GM19035 (cell line): ENCODE measurements at regions not wholly inside any gene's neighbourhood (a gene's known extent, or its start where the extent isn't known, plus 50 kb on each side); places are given as distances from the start of the nearest gene placed in this dataset.

ENCODE experiments used
- ATAC-seq: cut with Tn5 transposase; IDR thresholded peaks from one replicate; pipeline ENCODE4 v1.9.1; 2021; ENCODE audit not compliant: unreplicated experiment

DNA sequence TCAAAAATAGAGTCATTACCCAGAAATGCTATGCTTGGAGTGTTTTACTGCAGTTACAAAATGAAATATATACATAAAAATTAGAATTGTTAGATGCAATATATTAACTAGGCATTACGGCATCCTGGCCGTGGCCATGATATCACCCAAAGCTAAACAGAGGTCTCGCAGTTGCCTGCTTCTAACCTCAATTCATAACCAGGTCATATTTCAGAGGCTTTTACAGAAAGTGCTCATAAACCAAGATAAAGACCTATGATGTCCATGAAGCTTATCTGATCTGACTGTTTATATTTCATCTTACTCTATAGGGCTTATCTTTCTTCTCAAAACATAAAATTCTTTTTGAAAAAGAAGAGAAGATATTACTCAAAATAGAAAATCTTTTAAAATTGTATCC, 664.5 kb upstream of the SALL1 start:
- no peak for ATAC-seq

DNA sequence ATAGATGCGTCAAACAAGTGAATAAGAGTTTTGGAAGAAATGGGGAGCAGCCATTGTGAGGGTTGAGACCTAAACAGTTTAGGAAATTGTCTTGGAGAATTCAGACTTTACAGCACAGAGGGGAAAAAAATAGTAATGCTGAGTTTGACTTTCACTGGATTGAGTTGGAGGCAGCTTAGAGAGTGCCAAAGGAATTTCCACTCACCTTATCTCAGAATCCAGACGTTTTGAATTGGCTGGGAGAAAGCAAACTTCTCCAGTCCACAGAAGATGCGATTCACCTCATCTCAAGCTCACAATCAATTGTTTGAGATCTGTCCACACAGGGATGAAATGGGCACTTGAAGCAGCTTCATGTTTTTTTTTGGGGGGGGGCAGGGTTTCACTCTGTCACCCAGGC, 663.5 kb upstream of the SALL1 start:
- ATAC-seq = no peak

GRCh38 chr16:51813609-51814008, 662.5 kb upstream of the SALL1 start:
- no peak for ATAC-seq

- no peak for ATAC-seq
Observed at GRCh38 chr16:51812945-51813344, 661.9 kb upstream of the SALL1 start.

DNA sequence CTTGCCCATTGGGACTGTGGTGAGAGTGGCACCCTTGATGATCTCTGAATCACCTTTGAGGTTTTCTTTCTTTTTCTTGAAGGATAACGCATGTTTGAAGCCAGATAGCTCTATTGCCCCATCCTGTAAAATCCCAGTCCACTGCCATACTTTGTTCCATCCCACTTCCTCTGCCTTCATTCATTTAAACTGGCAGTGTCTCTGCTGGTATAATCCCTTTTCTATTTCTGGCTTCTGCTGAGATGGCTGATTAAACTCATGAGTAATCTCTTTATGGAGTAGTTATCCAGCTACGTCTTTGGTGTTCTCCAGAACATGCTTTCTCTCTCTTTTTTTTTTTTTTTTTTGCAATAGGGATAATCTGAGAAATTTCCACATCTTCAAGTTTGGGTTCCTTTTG, 656.5 kb upstream of the SALL1 start:
- no peak for ATAC-seq

- ATAC-seq = no peak
Observed at GRCh38 chr16:51801635-51802034, 650.6 kb upstream of the SALL1 start.

- no peak for ATAC-seq
Observed at GRCh38 chr16:51797669-51798259, 646.7 kb upstream of the SALL1 start.

GRCh38 chr16:51779240-51779639, 628.2 kb upstream of the SALL1 start:
- ATAC-seq = no peak

DNA sequence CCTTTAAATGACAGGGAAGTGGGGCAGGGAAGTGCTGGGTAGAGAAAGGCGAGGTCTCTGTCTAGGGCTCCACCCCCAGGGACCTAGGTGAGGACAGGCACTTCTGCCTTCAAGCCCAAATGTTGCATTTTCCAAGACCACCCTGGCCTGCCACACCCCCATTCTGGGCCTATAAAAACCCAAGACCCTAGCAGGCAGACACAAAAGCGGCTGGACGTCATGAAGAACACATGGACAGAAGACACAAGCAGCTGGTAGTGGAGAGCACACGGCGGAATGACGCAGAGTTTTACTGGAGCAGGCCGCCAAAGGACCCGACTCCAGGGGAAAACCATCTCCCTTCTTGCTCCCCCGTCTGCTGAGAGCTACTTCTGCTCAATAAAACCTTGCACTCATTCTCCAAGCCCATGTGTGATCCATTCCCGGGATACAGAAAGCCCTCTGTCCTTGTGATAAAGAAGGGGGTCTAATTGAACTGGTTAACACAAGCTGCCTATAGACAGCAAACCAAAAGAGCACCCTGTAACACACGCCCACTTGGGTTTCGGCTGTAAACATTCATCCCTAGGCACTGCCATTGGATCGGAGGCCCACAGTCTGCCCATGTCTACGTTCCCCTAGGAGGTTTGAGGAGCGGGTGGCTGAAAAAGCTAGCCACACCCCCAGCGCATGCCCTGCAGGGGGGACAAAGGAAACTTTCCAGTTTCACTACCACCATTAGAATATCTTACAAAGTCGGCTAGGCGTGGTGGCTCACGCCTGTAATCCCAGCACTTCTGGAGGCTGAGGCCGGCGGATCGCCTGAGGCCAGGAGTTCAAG, 622.2 kb upstream of the SALL1 start:
- no peak for ATAC-seq

GRCh38 chr16:51766739-51767138, 615.7 kb upstream of the SALL1 start:
- ATAC-seq = no peak

DNA sequence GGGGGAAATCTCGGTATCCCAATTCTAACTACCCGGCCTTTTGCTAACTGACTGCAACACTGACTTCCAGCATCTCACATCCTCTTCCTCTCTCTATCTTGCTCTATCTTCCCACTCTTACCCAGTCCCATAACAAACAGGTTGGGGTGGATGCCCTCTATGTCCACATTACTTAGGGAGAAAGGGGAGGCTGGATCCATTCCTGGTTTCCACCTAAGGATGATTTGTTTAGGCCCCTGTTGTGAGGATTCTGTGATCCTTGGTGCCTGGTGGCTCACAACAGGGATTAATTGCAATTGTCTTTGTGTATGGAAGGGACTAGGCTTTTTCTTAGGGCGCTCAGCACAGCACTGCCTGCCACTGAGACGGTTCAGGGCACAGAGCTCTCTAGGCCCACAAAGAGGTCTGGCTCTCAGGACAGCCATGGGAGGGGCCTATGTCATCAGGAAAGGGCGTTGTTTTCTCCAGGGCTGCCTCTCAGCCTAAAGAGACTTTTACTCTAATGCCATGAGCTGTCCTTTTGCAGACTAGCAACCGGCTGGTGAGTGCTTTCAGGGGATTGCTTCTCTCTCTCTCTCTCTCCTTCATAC, 612.1 kb upstream of the SALL1 start:
- ATAC-seq = no peak

- ATAC-seq = peak; percentile 93
Observed at GRCh38 chr16:51762081-51762996, 611.3 kb upstream of the SALL1 start.

DNA sequence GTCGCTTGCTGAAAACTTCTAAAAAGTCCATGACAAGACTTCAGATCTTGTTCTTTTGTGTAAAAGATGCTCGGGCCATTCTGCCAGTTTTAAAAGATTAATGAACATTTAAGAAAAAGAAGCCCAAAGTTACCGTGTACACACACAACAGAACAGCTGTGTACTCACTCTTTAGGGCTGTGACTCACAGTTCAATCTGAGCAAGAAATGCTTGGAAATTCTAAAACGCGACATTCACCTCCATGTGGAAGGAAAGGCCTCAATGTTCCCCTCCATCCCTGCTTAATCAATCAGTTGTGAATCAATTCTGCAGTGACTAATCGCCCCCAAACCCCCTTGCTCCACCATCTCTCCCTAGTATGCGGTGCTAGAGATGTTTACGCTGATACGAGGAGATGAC, 609.9 kb upstream of the SALL1 start:
- no peak for ATAC-seq

DNA sequence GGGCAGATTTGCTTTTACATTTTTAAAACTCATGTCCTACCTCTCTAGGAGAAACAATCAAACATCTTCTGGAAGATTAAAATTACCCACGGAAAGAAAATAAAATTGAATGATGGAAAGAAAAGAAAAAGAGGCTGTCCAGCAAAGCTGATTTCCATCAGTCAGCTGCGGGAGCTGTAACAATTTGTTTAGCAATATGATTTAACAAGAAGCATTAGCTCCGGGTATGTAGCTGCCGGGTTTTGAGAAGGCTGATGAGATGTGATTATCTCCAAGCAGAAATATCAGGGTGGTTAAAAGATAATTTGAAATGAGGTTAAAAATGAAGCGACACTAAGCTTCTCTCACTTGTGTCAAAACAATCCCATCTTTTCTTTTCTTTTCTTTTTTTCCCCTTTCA, 608.9 kb upstream of the SALL1 start:
- ATAC-seq = no peak

DNA sequence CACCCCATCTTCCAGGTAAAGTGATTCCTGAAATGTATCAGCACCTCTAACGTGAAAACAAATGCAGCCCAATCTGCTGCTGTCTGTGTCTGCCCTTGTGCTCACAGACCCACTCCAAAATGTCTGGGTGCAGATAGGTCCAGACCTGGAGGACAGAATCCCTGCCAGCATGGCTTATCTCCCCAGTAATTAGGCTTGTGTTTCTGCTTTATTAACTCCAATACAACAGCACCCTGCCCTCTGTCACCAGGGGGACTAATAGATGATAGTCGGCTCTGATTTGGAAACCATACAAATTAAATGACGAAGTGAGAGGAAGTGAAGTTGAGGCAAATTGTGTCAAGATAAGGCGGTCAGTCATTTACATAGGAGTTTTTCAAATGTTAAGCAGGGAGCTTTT, 608.3 kb upstream of the SALL1 start:
- ATAC-seq = no peak

DNA sequence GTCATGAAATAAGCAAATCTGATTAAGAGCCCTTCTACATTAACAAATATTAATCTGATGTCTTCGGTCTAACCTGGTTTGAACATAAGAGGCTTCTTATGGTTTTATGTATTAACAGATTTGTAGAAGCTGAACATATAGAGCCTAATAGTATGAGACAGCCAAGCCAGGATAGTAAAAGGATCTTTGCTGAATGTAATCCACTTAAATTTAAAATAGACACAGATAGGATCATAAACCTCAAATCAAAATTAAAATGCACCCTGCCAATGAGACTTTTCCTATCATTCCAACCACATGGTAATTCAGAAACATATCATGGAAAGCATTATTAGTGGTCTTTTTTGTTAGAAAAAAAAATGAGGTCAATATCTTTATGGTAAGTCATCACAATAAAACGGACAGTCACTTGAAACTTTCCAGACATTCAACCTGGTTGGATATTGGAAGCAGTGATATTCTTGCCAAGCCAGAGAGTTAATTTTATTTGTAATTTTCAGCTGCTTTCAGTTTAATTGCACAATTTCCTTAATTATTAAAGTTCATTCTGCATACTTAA, 606.9 kb upstream of the SALL1 start:
- ATAC-seq = no peak

GRCh38 chr16:51757505-51757904, 606.4 kb upstream of the SALL1 start:
- ATAC-seq = no peak

GRCh38 chr16:51757124-51757470, 606.0 kb upstream of the SALL1 start:
- no peak for ATAC-seq

DNA sequence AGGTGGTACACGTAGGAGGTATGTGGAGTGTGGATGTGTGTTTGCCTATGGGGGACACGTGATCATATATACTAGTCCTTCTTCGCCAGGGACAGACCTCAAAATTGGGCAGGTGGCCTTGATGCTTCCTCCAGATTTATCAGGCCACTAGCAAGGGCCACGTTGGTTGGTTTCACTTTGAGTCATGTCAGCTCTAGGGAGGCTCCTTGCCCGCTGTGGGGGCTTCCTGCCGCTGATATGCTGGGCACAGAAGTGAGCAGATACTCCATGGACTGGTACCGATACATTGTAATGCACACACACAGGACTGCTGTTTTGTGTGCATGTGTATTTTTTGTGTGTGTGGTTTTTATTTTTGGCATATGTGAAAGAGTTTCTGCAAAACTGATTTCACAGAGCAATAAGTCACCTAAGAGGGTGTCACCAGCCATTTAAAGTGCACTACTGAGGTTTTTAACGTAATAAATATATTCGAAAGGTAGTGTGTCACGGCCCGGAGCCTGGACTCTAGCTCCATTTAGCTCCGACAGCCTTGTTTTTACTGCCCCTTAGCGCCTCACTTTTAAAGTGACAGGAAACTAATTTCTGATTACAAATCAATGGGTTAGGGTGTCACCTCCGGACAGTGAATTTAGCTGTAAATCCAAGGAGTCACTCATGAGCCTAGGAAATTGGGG, 605.5 kb upstream of the SALL1 start:
- no peak for ATAC-seq

GRCh38 chr16:51755577-51756355, 604.7 kb upstream of the SALL1 start:
- no peak for ATAC-seq
